WTC11 (cell line): ENCODE measurements at regions not wholly inside any gene's neighbourhood (a gene's known extent, or its start where the extent isn't known, plus 50 kb on each side); places are given as distances from the start of the nearest gene placed in this dataset.

Experiments
- CREB1 ChIP-seq: sonication (generic); formaldehyde crosslinking; IDR thresholded peaks from 2 replicates; pipeline ENCODE4 v1.8.0; 2023; ENCODE audit warnings: mild to moderate bottlenecking, missing genetic modification reagents
- CTCF ChIP-seq: fragments of 200-600 bp; IDR thresholded peaks from 2 replicates; pipeline ENCODE4 v1.8.0; 2022; ENCODE audit warnings: antibody characterized with exemption
- ELF4 ChIP-seq: sonication (generic); formaldehyde crosslinking; IDR thresholded peaks from 2 replicates; pipeline ENCODE4 v1.8.1; 2022; ENCODE audit warnings: low read depth, mild to moderate bottlenecking, moderate library complexity, missing genetic modification reagents
- ETV6 ChIP-seq: sonication (generic); formaldehyde crosslinking; IDR thresholded peaks from 2 replicates; pipeline ENCODE4 v1.8.1; 2022; ENCODE audit warnings: mild to moderate bottlenecking, missing genetic modification reagents
- MAX ChIP-seq: sonication (generic); formaldehyde crosslinking; IDR thresholded peaks from 2 replicates; pipeline ENCODE4 v1.8.0; 2022; ENCODE audit warnings: mild to moderate bottlenecking, missing genetic modification reagents
- ZBTB21 ChIP-seq: sonication (generic); formaldehyde crosslinking; IDR thresholded peaks from 2 replicates; pipeline ENCODE4 v1.8.1; 2023; ENCODE audit warnings: mild to moderate bottlenecking, missing genetic modification reagents, borderline replicate concordance
- ZBTB43 ChIP-seq: sonication (generic); formaldehyde crosslinking; IDR thresholded peaks from 2 replicates; pipeline ENCODE4 v1.8.1; 2023; ENCODE audit warnings: mild to moderate bottlenecking, missing genetic modification reagents

GRCh38 chr13:34863360-34864135 is 78.5 kb upstream of the NBEA start:
- TF ChIP-seq CTCF: no peak
- TF ChIP-seq MAX (CRISPR knock-in tag): no peak
- TF ChIP-seq ETV6 (CRISPR knock-in tag): no peak
- no peak for TF ChIP-seq ELF4 (CRISPR knock-in tag)
- TF ChIP-seq CREB1: no peak
- TF ChIP-seq ZBTB21: no peak
- TF ChIP-seq ZBTB43 (CRISPR knock-in tag): no peak
